ENCODE measurements at regions not wholly inside any gene's neighbourhood (a gene's known extent, or its start where the extent isn't known, plus 50 kb on each side); places are given as distances from the start of the nearest gene placed in this dataset.

DNA sequence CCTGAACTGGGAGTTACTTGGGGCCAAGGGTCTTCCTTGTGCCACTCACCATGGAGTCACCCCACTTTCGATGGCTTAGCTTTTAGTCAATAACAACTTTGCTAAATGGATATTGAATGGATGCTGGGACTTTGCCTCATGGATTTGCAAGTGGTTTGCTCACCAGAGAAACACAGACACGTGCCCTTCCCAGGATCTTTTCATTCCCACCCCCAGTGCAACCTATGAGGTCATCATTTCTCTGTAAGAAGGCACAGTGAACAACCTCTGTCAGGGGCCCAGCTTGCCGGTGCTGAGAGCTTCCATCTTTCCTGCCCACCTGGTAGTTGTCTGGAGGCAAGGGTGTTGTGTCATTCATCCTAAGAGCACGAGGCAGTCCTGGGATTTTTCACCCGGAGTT, 256.8 kb upstream of the PMEPA1 start:
- 0% methylated on average over 1 of the region's 5 CpGs; no CpG with 5 or more reads in 1 of the 2 experiments for WGBS, 2 experiments (ENCODE audit: extremely low coverage in 2 of 2, insufficient read length in 1 of 2)
- dilution Hi-C loops (cut with HindIII; ENCODE audit: low sequenced_read_pairs, unreplicated experiment) (no loop called here), intact Hi-C loops (cut with micrococcal nuclease) (no loop called here), in situ Hi-C loops (cut with MboI; ENCODE audit: low sequenced_read_pairs) (no loop called here)
- no peak for DNase-seq
- POLR2A ChIA-PET (ENCODE audit: unreplicated experiment): no interaction called here
- H3K79me1 ChIP-seq (ENCODE audit: low read depth in 1 of 2, low read length in 2 of 2): no peaks in the 10 kb centered on the region
- no peak overlapping the region for H3K4me2 ChIP-seq (ENCODE audit: low read depth, low read length)
- ATAC-seq (ENCODE audit: low read depth): no peak
- CTCF ChIA-PET: no interaction called here
- no peak overlapping the region for H4K8ac ChIP-seq (ENCODE audit: low read depth in 2 of 2, low read length in 2 of 2)
- H3K27me3 ChIP-seq (ENCODE audit: control insufficient read depth, insufficient read depth, low read length): no peaks in the 10 kb centered on the region
- H3K56ac ChIP-seq (ENCODE audit: extremely low read depth, insufficient read depth, low read length): no peak overlapping the region
- no peaks in the 10 kb centered on the region for H3K9me3 ChIP-seq (ENCODE audit: control insufficient read depth, insufficient read depth, low read length)
- no peak overlapping the region for H3K23ac ChIP-seq (ENCODE audit: low read depth, low read length)
- no peak for TF ChIP-seq RAD21 (IDR thresholded peaks at IDR 0.05; ENCODE audit: low read length)
- TF ChIP-seq, protein P1, sequence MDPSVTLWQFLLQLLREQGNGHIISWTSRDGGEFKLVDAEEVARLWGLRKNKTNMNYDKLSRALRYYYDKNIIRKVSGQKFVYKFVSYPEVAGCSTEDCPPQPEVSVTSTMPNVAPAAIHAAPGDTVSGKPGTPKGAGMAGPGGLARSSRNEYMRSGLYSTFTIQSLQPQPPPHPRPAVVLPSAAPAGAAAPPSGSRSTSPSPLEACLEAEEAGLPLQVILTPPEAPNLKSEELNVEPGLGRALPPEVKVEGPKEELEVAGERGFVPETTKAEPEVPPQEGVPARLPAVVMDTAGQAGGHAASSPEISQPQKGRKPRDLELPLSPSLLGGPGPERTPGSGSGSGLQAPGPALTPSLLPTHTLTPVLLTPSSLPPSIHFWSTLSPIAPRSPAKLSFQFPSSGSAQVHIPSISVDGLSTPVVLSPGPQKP (IDR thresholded peaks at IDR 0.05; ENCODE audit: borderline replicate concordance, low read depth, low read length): no peak
- TF ChIP-seq, protein P2, sequence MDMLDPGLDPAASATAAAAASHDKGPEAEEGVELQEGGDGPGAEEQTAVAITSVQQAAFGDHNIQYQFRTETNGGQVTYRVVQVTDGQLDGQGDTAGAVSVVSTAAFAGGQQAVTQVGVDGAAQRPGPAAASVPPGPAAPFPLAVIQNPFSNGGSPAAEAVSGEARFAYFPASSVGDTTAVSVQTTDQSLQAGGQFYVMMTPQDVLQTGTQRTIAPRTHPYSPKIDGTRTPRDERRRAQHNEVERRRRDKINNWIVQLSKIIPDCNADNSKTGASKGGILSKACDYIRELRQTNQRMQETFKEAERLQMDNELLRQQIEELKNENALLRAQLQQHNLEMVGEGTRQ (IDR thresholded peaks at IDR 0.05; ENCODE audit: low read depth, low read length): no peak
- no peak for TF ChIP-seq CEBPB (IDR thresholded peaks at IDR 0.05; ENCODE audit: low read depth, low read length)
- TF ChIP-seq MAFK (IDR thresholded peaks at IDR 0.05; ENCODE audit: low read depth, low read length): no peak
- no peak for TF ChIP-seq SMC3 (IDR thresholded peaks at IDR 0.05; ENCODE audit: low read depth, low read length)
- no peak for TF ChIP-seq FOS (IDR thresholded peaks at IDR 0.05; ENCODE audit: low read depth, low read length)
- no peak for TF ChIP-seq NFE2L2 (IDR thresholded peaks at IDR 0.05; ENCODE audit: low read depth, low read length)
- TF ChIP-seq, protein P3, sequence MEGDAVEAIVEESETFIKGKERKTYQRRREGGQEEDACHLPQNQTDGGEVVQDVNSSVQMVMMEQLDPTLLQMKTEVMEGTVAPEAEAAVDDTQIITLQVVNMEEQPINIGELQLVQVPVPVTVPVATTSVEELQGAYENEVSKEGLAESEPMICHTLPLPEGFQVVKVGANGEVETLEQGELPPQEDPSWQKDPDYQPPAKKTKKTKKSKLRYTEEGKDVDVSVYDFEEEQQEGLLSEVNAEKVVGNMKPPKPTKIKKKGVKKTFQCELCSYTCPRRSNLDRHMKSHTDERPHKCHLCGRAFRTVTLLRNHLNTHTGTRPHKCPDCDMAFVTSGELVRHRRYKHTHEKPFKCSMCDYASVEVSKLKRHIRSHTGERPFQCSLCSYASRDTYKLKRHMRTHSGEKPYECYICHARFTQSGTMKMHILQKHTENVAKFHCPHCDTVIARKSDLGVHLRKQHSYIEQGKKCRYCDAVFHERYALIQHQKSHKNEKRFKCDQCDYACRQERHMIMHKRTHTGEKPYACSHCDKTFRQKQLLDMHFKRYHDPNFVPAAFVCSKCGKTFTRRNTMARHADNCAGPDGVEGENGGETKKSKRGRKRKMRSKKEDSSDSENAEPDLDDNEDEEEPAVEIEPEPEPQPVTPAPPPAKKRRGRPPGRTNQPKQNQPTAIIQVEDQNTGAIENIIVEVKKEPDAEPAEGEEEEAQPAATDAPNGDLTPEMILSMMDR (conservative IDR thresholded peaks at IDR 0.05; ENCODE audit: low read depth, low read length): no peak
- TF ChIP-seq POLR2A (IDR thresholded peaks at IDR 0.05; ENCODE audit: low read depth, low read length): no peak
- no peak for TF ChIP-seq MAZ (IDR thresholded peaks at IDR 0.05; ENCODE audit: borderline replicate concordance, low read depth, low read length)
- TF ChIP-seq RCOR1 (IDR thresholded peaks at IDR 0.05; ENCODE audit: insufficient replicate concordance, low read length): no peak
- no peak for TF ChIP-seq CHD1 (IDR thresholded peaks at IDR 0.05; ENCODE audit: low read depth, low read length)
- TF ChIP-seq MXI1 (IDR thresholded peaks at IDR 0.05; ENCODE audit: borderline replicate concordance, low read depth, low read length): no peak
- TF ChIP-seq BHLHE40 (IDR thresholded peaks at IDR 0.05; ENCODE audit: low read depth, low read length): no peak
- TF ChIP-seq RFX5 (IDR thresholded peaks at IDR 0.05; ENCODE audit: low read depth, low read length): no peak
- H4K5ac ChIP-seq (ENCODE audit: low read depth, low read length): no peak overlapping the region
- H2AFZ ChIP-seq (replicated peaks; ENCODE audit: low read length, poor library complexity): no peak overlapping the region
- no peaks in the 10 kb centered on the region for H4K20me1 ChIP-seq (ENCODE audit: insufficient read depth, low read length)
- no peak overlapping the region for H2BK15ac ChIP-seq (ENCODE audit: low read depth, low read length)
- H3K14ac ChIP-seq (replicated peaks; ENCODE audit: low read depth, low read length): no peak overlapping the region
- H3K4me3 ChIP-seq (ENCODE audit: insufficient read depth, low read depth, low read length): no peak overlapping the region
- no TSS peak for BruUV-seq (replicated peaks)
- no peak overlapping the region for H3K9ac ChIP-seq (ENCODE audit: low read depth, low read length)
- no peaks in the 10 kb centered on the region for H3K4me1 ChIP-seq (ENCODE audit: control insufficient read depth, insufficient read depth, low read length)
- no peaks in the 10 kb centered on the region for H3K9me1 ChIP-seq (ENCODE audit: insufficient read depth, low read length)
- no peak overlapping the region for H2BK5ac ChIP-seq (ENCODE audit: low read depth, low read length, poor library complexity, severe bottlenecking)
- H3K27ac ChIP-seq (ENCODE audit: insufficient read depth, low read length): no peak overlapping the region
- no peaks in the 10 kb centered on the region for H3K36me3 ChIP-seq (ENCODE audit: control insufficient read depth, insufficient read depth, low read length)
- H2AK9ac ChIP-seq (replicated peaks; ENCODE audit: low read depth, low read length, poor library complexity): no peak overlapping the region
- H2BK20ac ChIP-seq (ENCODE audit: low read depth, low read length): no peak overlapping the region
- no peak overlapping the region for H3K4ac ChIP-seq (ENCODE audit: low read depth, low read length)
- H2AK5ac ChIP-seq (ENCODE audit: low read depth, low read length): no peak overlapping the region
- no peak overlapping the region for H3K18ac ChIP-seq (ENCODE audit: low read depth, low read length)
- H2BK120ac ChIP-seq (ENCODE audit: low read depth, low read length): no peak overlapping the region
- no peak overlapping the region for H4K91ac ChIP-seq (ENCODE audit: insufficient read depth, low read depth, low read length)

Measured in IMR-90 (cell line).